ENCODE measurements at regions not wholly inside any gene's neighbourhood (a gene's known extent, or its start where the extent isn't known, plus 50 kb on each side); places are given as distances from the start of the nearest gene placed in this dataset.

DNA sequence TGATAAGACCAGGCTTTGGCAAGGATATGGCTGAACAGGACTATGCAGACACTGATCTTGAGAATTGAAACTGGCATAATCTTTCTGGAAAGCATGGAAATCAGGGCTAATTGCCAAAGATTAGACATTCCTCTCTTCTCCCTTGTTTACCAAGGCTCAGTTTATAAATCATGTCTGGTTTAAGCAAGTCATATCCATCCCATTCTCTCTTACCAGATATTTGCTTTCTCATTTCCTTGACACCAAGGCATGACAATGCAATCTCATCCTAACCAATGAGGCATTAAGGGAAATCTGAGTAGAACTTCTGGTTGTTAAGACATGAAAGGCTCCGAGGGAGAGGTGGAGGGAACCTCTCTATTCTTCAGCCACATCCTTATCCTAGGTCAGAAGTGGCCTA, 110.3 kb upstream of the CEP85L start:
- TF ChIP-seq TAF1 (IDR thresholded peaks at IDR 0.05; ENCODE audit: borderline replicate concordance, insufficient read depth, low read length), result no peak
- no peak for TF ChIP-seq SIN3A (IDR thresholded peaks at IDR 0.05; ENCODE audit: borderline replicate concordance, insufficient read depth, low read length)
- no peak for TF ChIP-seq POLR2AphosphoS5 (IDR thresholded peaks at IDR 0.05; ENCODE audit: low read depth, low read length)
- TF ChIP-seq, protein P1, sequence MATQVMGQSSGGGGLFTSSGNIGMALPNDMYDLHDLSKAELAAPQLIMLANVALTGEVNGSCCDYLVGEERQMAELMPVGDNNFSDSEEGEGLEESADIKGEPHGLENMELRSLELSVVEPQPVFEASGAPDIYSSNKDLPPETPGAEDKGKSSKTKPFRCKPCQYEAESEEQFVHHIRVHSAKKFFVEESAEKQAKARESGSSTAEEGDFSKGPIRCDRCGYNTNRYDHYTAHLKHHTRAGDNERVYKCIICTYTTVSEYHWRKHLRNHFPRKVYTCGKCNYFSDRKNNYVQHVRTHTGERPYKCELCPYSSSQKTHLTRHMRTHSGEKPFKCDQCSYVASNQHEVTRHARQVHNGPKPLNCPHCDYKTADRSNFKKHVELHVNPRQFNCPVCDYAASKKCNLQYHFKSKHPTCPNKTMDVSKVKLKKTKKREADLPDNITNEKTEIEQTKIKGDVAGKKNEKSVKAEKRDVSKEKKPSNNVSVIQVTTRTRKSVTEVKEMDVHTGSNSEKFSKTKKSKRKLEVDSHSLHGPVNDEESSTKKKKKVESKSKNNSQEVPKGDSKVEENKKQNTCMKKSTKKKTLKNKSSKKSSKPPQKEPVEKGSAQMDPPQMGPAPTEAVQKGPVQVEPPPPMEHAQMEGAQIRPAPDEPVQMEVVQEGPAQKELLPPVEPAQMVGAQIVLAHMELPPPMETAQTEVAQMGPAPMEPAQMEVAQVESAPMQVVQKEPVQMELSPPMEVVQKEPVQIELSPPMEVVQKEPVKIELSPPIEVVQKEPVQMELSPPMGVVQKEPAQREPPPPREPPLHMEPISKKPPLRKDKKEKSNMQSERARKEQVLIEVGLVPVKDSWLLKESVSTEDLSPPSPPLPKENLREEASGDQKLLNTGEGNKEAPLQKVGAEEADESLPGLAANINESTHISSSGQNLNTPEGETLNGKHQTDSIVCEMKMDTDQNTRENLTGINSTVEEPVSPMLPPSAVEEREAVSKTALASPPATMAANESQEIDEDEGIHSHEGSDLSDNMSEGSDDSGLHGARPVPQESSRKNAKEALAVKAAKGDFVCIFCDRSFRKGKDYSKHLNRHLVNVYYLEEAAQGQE (IDR thresholded peaks at IDR 0.05; ENCODE audit: insufficient read depth in 1 of 2, low read depth in 2 of 2, low read length in 2 of 2), result no peak
- no peak for TF ChIP-seq FOXP2 (optimal IDR thresholded peaks at IDR 0.05; ENCODE audit: borderline replicate concordance, extremely low read depth, extremely low read length, insufficient read depth)

- no peak for TF ChIP-seq TAF1 (IDR thresholded peaks at IDR 0.05; ENCODE audit: borderline replicate concordance, insufficient read depth, low read length)
- TF ChIP-seq, protein P1 (IDR thresholded peaks at IDR 0.05; ENCODE audit: insufficient read depth in 1 of 2, low read depth in 2 of 2, low read length in 2 of 2), result no peak
- TF ChIP-seq SIN3A (IDR thresholded peaks at IDR 0.05; ENCODE audit: borderline replicate concordance, insufficient read depth, low read length), result no peak
- TF ChIP-seq POLR2AphosphoS5 (IDR thresholded peaks at IDR 0.05; ENCODE audit: low read depth, low read length), result no peak
- TF ChIP-seq FOXP2 (optimal IDR thresholded peaks at IDR 0.05; ENCODE audit: borderline replicate concordance, extremely low read depth, extremely low read length, insufficient read depth), result no peak
Observed at GRCh38 chr6:118758946-118759345, 107.6 kb upstream of the CEP85L start.

- no peak for TF ChIP-seq POLR2AphosphoS5 (IDR thresholded peaks at IDR 0.05; ENCODE audit: low read depth, low read length)
- TF ChIP-seq, protein P1 (IDR thresholded peaks at IDR 0.05; ENCODE audit: insufficient read depth in 1 of 2, low read depth in 2 of 2, low read length in 2 of 2), result no peak
- TF ChIP-seq FOXP2 (optimal IDR thresholded peaks at IDR 0.05; ENCODE audit: borderline replicate concordance, extremely low read depth, extremely low read length, insufficient read depth), result no peak
- no peak for TF ChIP-seq SIN3A (IDR thresholded peaks at IDR 0.05; ENCODE audit: borderline replicate concordance, insufficient read depth, low read length)
- no peak for TF ChIP-seq TAF1 (IDR thresholded peaks at IDR 0.05; ENCODE audit: borderline replicate concordance, insufficient read depth, low read length)
Observed at GRCh38 chr6:118755941-118756646, 104.7 kb upstream of the CEP85L start.

DNA sequence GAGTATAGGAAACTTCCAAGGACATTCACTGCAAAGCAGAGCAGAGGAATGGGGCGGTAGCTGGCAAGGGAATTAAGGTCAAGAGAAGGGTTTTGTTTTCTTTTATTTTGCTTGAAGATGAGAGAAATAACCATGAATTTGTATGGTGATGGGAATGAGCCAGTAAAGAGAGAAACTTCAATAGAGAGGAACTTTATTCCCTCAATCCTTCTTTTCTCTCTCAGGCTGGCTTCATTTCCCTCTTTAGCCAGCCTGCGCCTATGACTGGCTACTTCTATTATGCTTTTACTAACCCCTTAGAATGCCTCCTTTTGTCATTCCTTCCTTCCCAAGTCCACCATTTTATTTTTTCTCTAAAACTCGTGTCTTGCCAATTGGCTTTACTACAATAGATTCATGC, 101.4 kb upstream of the CEP85L start:
- TF ChIP-seq FOXP2 (optimal IDR thresholded peaks at IDR 0.05; ENCODE audit: borderline replicate concordance, extremely low read depth, extremely low read length, insufficient read depth) (no peak), TAF1 (IDR thresholded peaks at IDR 0.05; ENCODE audit: borderline replicate concordance, insufficient read depth, low read length) (no peak), POLR2AphosphoS5 (IDR thresholded peaks at IDR 0.05; ENCODE audit: low read depth, low read length) (no peak), SIN3A (IDR thresholded peaks at IDR 0.05; ENCODE audit: borderline replicate concordance, insufficient read depth, low read length) (no peak)
- TF ChIP-seq, protein P1 (IDR thresholded peaks at IDR 0.05; ENCODE audit: insufficient read depth in 1 of 2, low read depth in 2 of 2, low read length in 2 of 2), result no peak

Data from PFSK-1 (cell line).